ENCODE measurements at regions not wholly inside any gene's neighbourhood (a gene's known extent, or its start where the extent isn't known, plus 50 kb on each side); places are given as distances from the start of the nearest gene placed in this dataset.

GRCh38 chr15:66928784-66929183 is 136.6 kb upstream of the SMAD3 start:
- TF ChIP-seq CTCF (conservative IDR thresholded peaks at IDR 0.05 in 1 of 2, IDR thresholded peaks at IDR 0.05 in 1 of 2; ENCODE audit: extremely low read depth in 1 of 2, insufficient read depth in 1 of 2, low read depth in 1 of 2, low read length in 2 of 2) (no peak), EZH2 (IDR thresholded peaks at IDR 0.05; ENCODE audit: borderline replicate concordance, low read length) (no peak)

Measured in mammary epithelial cell (primary cell).